AG04450 (cell line): ENCODE measurements at regions not wholly inside any gene's neighbourhood (a gene's known extent, or its start where the extent isn't known, plus 50 kb on each side); places are given as distances from the start of the nearest gene placed in this dataset.

Source experiments
- CTCF ChIA-PET: fragments of 300-600, 350-600 bp; formaldehyde crosslinking; extraction: SDS; loops from one replicate; lab custom pipeline; 2022; ENCODE audit warnings: antibody characterized with exemption, inconsistent platforms; lab: Charles Lee
- POLR2A ChIA-PET: fragments of 350-600 bp; formaldehyde crosslinking; extraction: SDS; loops from one replicate; lab custom pipeline; 2021; ENCODE audit warnings: antibody characterized with exemption, inconsistent platforms; lab: Yijun Ruan, JAX
- DNase-seq: peaks from one replicate; pipeline ENCODE4 v3.0.0-alpha.2; 2011; ENCODE audit warnings: low read depth, low spot score
- H3K27ac ChIP-seq: one replicate; pipeline ENCODE4 v1.5.1; 2012; ENCODE audit warnings: low read depth, low read length, control low read depth
- H3K27me3 ChIP-seq: one replicate; pipeline ENCODE4 v1.6.0; 2012; ENCODE audit warnings: low read length; ENCODE audit not compliant: control insufficient read depth, insufficient read depth
- H3K4me3 ChIP-seq: 2 replicates; pipeline ENCODE4 v1.5.1; 2011; ENCODE audit warnings: mild to moderate bottlenecking, low read depth, low read length, control low read depth
- H3K9me3 ChIP-seq: 2 replicates; pipeline ENCODE4 v1.5.1; 2012; ENCODE audit warnings: low read length; ENCODE audit not compliant: control insufficient read depth, insufficient read depth
- CTCF ChIP-seq: IDR thresholded peaks from 2 replicates; pipeline ENCODE4 v1.5.1; 2011; ENCODE audit warnings: low read depth, low read length, control low read depth, inconsistent platforms

GRCh38 chr1:222299524-222299923 lies 248.4 kb downstream of the HHIPL2 start:
- H3K27ac ChIP-seq, result no peak overlapping the region
- TF ChIP-seq CTCF, result no peak
- no peaks in the 10 kb centered on the region for H3K27me3 ChIP-seq
- CTCF ChIA-PET, result no interaction called here
- POLR2A ChIA-PET, result no interaction called here
- H3K4me3 ChIP-seq, result no peak overlapping the region
- no peaks in the 10 kb centered on the region for H3K9me3 ChIP-seq
- no peak for DNase-seq

GRCh38 chr1:222290866-222291265 lies 257.0 kb downstream of the HHIPL2 start:
- ChIA-PET CTCF (no interaction called here), POLR2A (no interaction called here)
- no peaks in the 10 kb centered on the region for H3K27me3 ChIP-seq
- no peak for DNase-seq
- H3K27ac ChIP-seq, result no peak overlapping the region
- no peak for TF ChIP-seq CTCF
- no peak overlapping the region for H3K4me3 ChIP-seq
- H3K9me3 ChIP-seq, result no peaks in the 10 kb centered on the region

GRCh38 chr1:222288053-222288452 lies 259.9 kb downstream of the HHIPL2 start:
- H3K4me3 ChIP-seq, result no peak overlapping the region
- H3K9me3 ChIP-seq, result no peaks in the 10 kb centered on the region
- TF ChIP-seq CTCF, result no peak
- no peak overlapping the region for H3K27ac ChIP-seq
- POLR2A ChIA-PET, result no interaction called here
- DNase-seq, result no peak
- CTCF ChIA-PET, result no interaction called here
- H3K27me3 ChIP-seq, result no peaks in the 10 kb centered on the region

GRCh38 chr1:222286011-222286410 lies 261.9 kb downstream of the HHIPL2 start:
- DNase-seq, result no peak
- H3K9me3 ChIP-seq, result no peaks in the 10 kb centered on the region
- no peak for TF ChIP-seq CTCF
- CTCF ChIA-PET, result interaction anchor here (1.8 kb wide), 1 partner anchor 169 kb away, joined by 13 read pairs; no protein-coding TSS in a partner anchor
- no peak overlapping the region for H3K4me3 ChIP-seq
- POLR2A ChIA-PET, result no interaction called here
- no peaks in the 10 kb centered on the region for H3K27me3 ChIP-seq
- no peak overlapping the region for H3K27ac ChIP-seq

- DNase-seq, result no peak
- TF ChIP-seq CTCF, result no peak
- Histone ChIP-seq H3K9me3 (no peaks in the 10 kb centered on the region), H3K27ac (no peak overlapping the region), H3K4me3 (no peak overlapping the region), H3K27me3 (no peaks in the 10 kb centered on the region)
- POLR2A ChIA-PET, result no interaction called here
- CTCF ChIA-PET, result interaction anchor here (1.8 kb wide), 1 partner anchor 170 kb away, joined by 13 read pairs; no protein-coding TSS in a partner anchor
These were observed 262.4 kb downstream of the HHIPL2 start for GRCh38 chr1:222285526-222285925.
